ENCODE measurements at regions not wholly inside any gene's neighbourhood (a gene's known extent, or its start where the extent isn't known, plus 50 kb on each side); places are given as distances from the start of the nearest gene placed in this dataset.

DNA sequence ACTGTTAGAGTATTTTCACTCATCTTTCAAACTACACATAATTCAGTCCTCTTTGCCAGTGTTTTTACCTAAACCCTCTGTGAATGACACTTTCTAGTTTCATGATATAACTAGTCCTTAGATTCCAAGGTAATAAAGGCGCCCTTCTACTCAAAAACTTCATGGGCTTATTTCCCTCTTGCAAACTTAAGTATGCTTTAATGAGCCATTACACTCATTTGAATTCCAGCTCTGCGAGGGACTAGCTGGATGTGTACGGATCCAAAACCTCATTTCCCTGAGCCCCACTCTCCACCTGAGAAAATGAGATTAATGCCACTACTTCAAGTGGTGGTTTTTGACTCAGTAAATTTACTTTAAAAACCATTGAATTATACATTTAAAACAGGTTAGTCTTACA is 141.1 kb downstream of the NDUFA12 start:
- no peaks in the 10 kb centered on the region for H3K79me2 ChIP-seq (ENCODE audit: low read depth)
- DNase-seq = no peak
- BruUV-seq (replicated peaks) = no TSS peak
- no peaks in the 10 kb centered on the region for H3K27me3 ChIP-seq (ENCODE audit: insufficient read depth, low read depth)
- H2AFZ ChIP-seq = no peak overlapping the region
- no peak for TF ChIP-seq EZH2 (IDR thresholded peaks at IDR 0.05; ENCODE audit: low read depth)
- TF ChIP-seq, protein P1, sequence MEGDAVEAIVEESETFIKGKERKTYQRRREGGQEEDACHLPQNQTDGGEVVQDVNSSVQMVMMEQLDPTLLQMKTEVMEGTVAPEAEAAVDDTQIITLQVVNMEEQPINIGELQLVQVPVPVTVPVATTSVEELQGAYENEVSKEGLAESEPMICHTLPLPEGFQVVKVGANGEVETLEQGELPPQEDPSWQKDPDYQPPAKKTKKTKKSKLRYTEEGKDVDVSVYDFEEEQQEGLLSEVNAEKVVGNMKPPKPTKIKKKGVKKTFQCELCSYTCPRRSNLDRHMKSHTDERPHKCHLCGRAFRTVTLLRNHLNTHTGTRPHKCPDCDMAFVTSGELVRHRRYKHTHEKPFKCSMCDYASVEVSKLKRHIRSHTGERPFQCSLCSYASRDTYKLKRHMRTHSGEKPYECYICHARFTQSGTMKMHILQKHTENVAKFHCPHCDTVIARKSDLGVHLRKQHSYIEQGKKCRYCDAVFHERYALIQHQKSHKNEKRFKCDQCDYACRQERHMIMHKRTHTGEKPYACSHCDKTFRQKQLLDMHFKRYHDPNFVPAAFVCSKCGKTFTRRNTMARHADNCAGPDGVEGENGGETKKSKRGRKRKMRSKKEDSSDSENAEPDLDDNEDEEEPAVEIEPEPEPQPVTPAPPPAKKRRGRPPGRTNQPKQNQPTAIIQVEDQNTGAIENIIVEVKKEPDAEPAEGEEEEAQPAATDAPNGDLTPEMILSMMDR (conservative IDR thresholded peaks at IDR 0.05) = no peak
- ChIA-PET CTCF (no interaction called here), POLR2A (ENCODE audit: unreplicated experiment) (no interaction called here)
- H3K4me3 ChIP-seq = no peak overlapping the region
- H3K4me2 ChIP-seq = no peak overlapping the region
- intact Hi-C loops (cut with micrococcal nuclease; ENCODE audit: unreplicated experiment) = no loop called here
- no peaks in the 10 kb centered on the region for H4K20me1 ChIP-seq (ENCODE audit: insufficient read depth)
- H3K9me3 ChIP-seq (ENCODE audit: insufficient read depth, low read depth) = no peaks in the 10 kb centered on the region
- H3K4me1 ChIP-seq (replicated peaks; ENCODE audit: insufficient read depth) = no peaks in the 10 kb centered on the region
- no peaks in the 10 kb centered on the region for H3F3A ChIP-seq (ENCODE audit: insufficient read depth, low read depth)
- no peaks in the 10 kb centered on the region for H3K9me2 ChIP-seq (ENCODE audit: insufficient read depth)
- no peak overlapping the region for H3K27ac ChIP-seq
- no peaks in the 10 kb centered on the region for H3K36me3 ChIP-seq (ENCODE audit: low read depth)

DNA sequence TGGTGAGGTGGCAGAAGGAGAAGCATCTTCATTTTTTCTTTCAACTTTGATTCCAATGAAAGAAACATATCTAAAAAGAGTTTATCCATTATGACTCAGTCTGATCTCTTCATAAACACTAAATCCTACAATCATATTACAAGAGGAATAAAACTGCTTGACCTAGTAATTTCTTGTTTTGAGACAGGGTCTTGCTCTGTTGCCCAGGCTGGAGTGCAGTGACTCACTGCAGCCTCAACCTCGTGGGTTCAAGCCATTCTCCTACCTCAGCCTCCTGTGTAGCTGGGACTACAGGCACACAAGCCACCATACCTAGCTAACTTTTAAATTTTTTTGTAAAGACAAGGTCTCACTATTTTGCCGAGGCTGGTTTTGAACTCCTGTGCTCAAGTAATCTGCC is 147.2 kb downstream of the NDUFA12 start:
- intact Hi-C loops (cut with micrococcal nuclease; ENCODE audit: unreplicated experiment) = no loop called here
- no peak overlapping the region for H2AFZ ChIP-seq
- ChIA-PET CTCF (no interaction called here), POLR2A (ENCODE audit: unreplicated experiment) (no interaction called here)
- no peak for DNase-seq
- H3K9me2 ChIP-seq (ENCODE audit: insufficient read depth) = 0 out of 2 replicates have a peak, but pooled peaks cover 7% of the 10 kb centered on the region
- TF ChIP-seq, protein P1 (conservative IDR thresholded peaks at IDR 0.05) = no peak
- TF ChIP-seq EZH2 (IDR thresholded peaks at IDR 0.05; ENCODE audit: low read depth) = no peak
- no peaks in the 10 kb centered on the region for H3K27me3 ChIP-seq (ENCODE audit: insufficient read depth, low read depth)
- H3K4me3 ChIP-seq = no peak overlapping the region
- H3K27ac ChIP-seq = no peak overlapping the region
- no TSS peak for BruUV-seq (replicated peaks)
- H3K9me3 ChIP-seq (ENCODE audit: insufficient read depth, low read depth) = no peaks in the 10 kb centered on the region
- H3F3A ChIP-seq (ENCODE audit: insufficient read depth, low read depth) = no peaks in the 10 kb centered on the region
- H3K4me1 ChIP-seq (replicated peaks; ENCODE audit: insufficient read depth) = no peaks in the 10 kb centered on the region
- H3K4me2 ChIP-seq = no peak overlapping the region
- no peaks in the 10 kb centered on the region for H3K79me2 ChIP-seq (ENCODE audit: low read depth)
- H3K36me3 ChIP-seq (ENCODE audit: low read depth) = no peaks in the 10 kb centered on the region
- H4K20me1 ChIP-seq (ENCODE audit: insufficient read depth) = no peaks in the 10 kb centered on the region

DNA sequence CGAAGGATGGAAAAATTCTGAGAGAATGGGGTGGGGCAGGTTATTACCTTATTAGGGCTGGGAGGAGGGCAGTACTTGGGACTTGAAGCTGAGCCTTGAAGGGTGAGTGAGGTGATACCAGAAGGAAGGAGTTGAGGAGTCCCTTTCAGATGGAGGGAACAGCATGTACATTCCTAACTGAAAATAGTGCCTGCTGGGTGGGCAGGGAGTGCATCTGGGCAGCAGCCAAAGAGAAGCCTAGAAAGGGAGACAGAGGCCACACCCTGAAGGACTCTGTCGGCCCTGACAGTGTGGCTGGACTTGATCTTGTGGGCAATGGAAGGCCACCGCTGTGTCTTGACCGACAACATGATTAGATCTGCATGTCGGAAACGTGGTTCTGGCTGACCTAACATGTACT is 147.6 kb downstream of the NDUFA12 start:
- H4K20me1 ChIP-seq (ENCODE audit: insufficient read depth) = no peaks in the 10 kb centered on the region
- no peak overlapping the region for H3K4me2 ChIP-seq
- H3K4me3 ChIP-seq = no peak overlapping the region
- no peak overlapping the region for H2AFZ ChIP-seq
- H3F3A ChIP-seq (ENCODE audit: insufficient read depth, low read depth) = no peaks in the 10 kb centered on the region
- no peaks in the 10 kb centered on the region for H3K4me1 ChIP-seq (replicated peaks; ENCODE audit: insufficient read depth)
- H3K27ac ChIP-seq = no peak overlapping the region
- no peaks in the 10 kb centered on the region for H3K79me2 ChIP-seq (ENCODE audit: low read depth)
- no peak for TF ChIP-seq EZH2 (IDR thresholded peaks at IDR 0.05; ENCODE audit: low read depth)
- TF ChIP-seq, protein P1 (conservative IDR thresholded peaks at IDR 0.05) = no peak
- 0 out of 2 replicates have a peak, but pooled peaks cover 7% of the 10 kb centered on the region for H3K9me2 ChIP-seq (ENCODE audit: insufficient read depth)
- H3K9me3 ChIP-seq (ENCODE audit: insufficient read depth, low read depth) = no peaks in the 10 kb centered on the region
- CTCF ChIA-PET = interaction anchor here (0.6 kb wide), 1 partner anchor 170 kb away, joined by 5 read pairs; no protein-coding TSS in a partner anchor
- DNase-seq = no peak
- POLR2A ChIA-PET (ENCODE audit: unreplicated experiment) = no interaction called here
- H3K36me3 ChIP-seq (ENCODE audit: low read depth) = no peaks in the 10 kb centered on the region
- intact Hi-C loops (cut with micrococcal nuclease; ENCODE audit: unreplicated experiment) = no loop called here
- no TSS peak for BruUV-seq (replicated peaks)
- no peaks in the 10 kb centered on the region for H3K27me3 ChIP-seq (ENCODE audit: insufficient read depth, low read depth)
